Glutamatergic neuron (in vitro differentiated cells): ENCODE measurements at regions not wholly inside any gene's neighbourhood (a gene's known extent, or its start where the extent isn't known, plus 50 kb on each side); places are given as distances from the start of the nearest gene placed in this dataset.
"Not testable (repeated sequence)": the region's sequence is repeated elsewhere in the genome, so short reads cannot be mapped to it uniquely, and the experiment has no call there.

Experiments
- DNase-seq: peaks from one replicate; pipeline ENCODE4 v3.0.0; 2022
- H3K27ac Mint-ChIP-seq: one replicate; pipeline ENCODE4 v1.8.0; 2020; ENCODE audit warnings: mild to moderate bottlenecking, mixed read lengths, inconsistent platforms; ENCODE audit not compliant: unreplicated experiment
- H3K27me3 Mint-ChIP-seq: one replicate; pipeline ENCODE4 v1.8.0; 2020; ENCODE audit warnings: mild to moderate bottlenecking, moderate library complexity, mixed read lengths, inconsistent platforms; ENCODE audit not compliant: unreplicated experiment
- H3K36me3 Mint-ChIP-seq: one replicate; pipeline ENCODE4 v1.8.0; 2020; ENCODE audit warnings: mild to moderate bottlenecking, mixed read lengths, inconsistent platforms; ENCODE audit not compliant: unreplicated experiment
- H3K4me1 Mint-ChIP-seq: one replicate; pipeline ENCODE4 v1.8.0; 2020; ENCODE audit warnings: mild to moderate bottlenecking, low read depth, mixed read lengths, inconsistent platforms; ENCODE audit not compliant: unreplicated experiment
- H3K4me3 Mint-ChIP-seq: one replicate; pipeline ENCODE4 v1.8.0; 2020; ENCODE audit warnings: mild to moderate bottlenecking, mixed read lengths, inconsistent platforms; ENCODE audit not compliant: unreplicated experiment
- H3K9me3 Mint-ChIP-seq: one replicate; pipeline ENCODE4 v1.8.0; 2020; ENCODE audit warnings: mild to moderate bottlenecking, moderate library complexity, mixed read lengths, inconsistent platforms; ENCODE audit not compliant: unreplicated experiment
- TF ChIP-seq, protein P1 (sequence below): fragments of 200-600 bp; sonication (generic); IDR thresholded peaks from one replicate; pipeline ENCODE4 v1.5.0; 2021; ENCODE audit not compliant: partially characterized antibody, unreplicated experiment

DNA sequence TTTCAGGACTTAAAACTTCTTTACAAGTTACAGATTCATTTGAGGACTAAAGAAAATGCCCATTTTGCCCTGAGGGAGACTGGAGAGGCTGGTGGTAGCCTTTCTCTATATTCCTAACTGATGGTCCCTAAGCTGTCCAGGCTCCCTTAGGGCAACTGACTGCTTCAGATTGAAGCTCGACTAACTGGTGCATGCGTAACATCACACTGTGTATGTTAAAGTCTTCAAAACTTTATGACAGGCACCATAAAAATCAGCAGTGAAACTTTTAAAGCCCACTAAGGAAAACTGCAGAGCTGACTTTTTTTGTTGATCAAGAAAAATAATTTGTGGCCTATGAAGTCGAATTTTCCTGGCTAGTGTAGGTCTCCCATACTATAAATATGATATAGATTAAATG, 233.0 kb upstream of the RPS23 start:
- H3K27me3 Mint-ChIP-seq, result no peaks in the 10 kb centered on the region
- H3K9me3 Mint-ChIP-seq, result no peaks in the 10 kb centered on the region
- H3K36me3 Mint-ChIP-seq, result peaks cover 4% of the 10 kb centered on the region
- no peak overlapping the region for H3K27ac Mint-ChIP-seq
- H3K4me3 Mint-ChIP-seq, result no peak overlapping the region
- no peak for DNase-seq
- no peaks in the 10 kb centered on the region for H3K4me1 Mint-ChIP-seq
- TF ChIP-seq, protein P1, sequence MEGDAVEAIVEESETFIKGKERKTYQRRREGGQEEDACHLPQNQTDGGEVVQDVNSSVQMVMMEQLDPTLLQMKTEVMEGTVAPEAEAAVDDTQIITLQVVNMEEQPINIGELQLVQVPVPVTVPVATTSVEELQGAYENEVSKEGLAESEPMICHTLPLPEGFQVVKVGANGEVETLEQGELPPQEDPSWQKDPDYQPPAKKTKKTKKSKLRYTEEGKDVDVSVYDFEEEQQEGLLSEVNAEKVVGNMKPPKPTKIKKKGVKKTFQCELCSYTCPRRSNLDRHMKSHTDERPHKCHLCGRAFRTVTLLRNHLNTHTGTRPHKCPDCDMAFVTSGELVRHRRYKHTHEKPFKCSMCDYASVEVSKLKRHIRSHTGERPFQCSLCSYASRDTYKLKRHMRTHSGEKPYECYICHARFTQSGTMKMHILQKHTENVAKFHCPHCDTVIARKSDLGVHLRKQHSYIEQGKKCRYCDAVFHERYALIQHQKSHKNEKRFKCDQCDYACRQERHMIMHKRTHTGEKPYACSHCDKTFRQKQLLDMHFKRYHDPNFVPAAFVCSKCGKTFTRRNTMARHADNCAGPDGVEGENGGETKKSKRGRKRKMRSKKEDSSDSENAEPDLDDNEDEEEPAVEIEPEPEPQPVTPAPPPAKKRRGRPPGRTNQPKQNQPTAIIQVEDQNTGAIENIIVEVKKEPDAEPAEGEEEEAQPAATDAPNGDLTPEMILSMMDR, result no peak

DNA sequence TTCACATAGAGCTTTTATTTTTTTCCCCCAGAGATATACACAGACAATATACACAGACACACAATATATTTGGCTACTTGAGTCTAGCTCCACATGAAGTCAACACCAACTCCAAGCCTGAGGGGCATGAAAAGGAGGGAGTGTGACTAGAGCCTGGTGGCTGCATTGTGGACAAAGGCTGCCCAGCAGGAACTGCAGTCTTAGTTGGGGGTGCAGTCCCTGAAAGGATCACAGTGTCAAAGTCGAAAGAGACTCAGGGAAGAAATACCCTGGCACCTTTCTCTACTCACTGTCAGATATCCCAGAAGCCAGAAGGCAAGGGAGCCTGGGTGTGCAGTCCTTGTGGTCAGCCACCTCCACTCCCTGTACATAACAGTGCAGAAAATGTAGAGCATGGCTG, 231.6 kb upstream of the RPS23 start:
- no peaks in the 10 kb centered on the region for H3K27me3 Mint-ChIP-seq
- DNase-seq, result no peak
- H3K4me3 Mint-ChIP-seq, result no peak overlapping the region
- TF ChIP-seq, protein P1, result no peak
- no peaks in the 10 kb centered on the region for H3K9me3 Mint-ChIP-seq
- H3K36me3 Mint-ChIP-seq, result peaks cover 4% of the 10 kb centered on the region
- H3K27ac Mint-ChIP-seq, result no peak overlapping the region
- H3K4me1 Mint-ChIP-seq, result no peaks in the 10 kb centered on the region

DNA sequence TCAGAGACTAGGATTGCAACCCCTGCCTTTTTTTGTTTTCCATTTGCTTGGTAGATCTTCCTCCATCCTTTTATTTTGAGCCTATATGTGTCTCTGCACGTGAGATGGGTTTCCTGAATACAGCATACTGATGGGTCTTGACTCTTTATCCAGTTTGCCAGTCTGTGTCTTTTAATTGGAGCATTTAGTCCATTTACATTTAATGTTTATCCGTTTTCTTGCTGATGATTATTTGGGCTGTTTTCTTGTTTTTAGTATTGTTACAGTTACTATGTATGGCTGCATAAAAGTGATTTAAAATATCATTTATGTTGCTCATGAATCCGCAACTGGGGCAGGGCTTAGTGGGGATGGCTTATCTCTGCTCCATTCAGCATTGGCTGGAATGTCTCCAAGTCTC, 228.2 kb upstream of the RPS23 start:
- not testable (repeated sequence) for H3K27me3 Mint-ChIP-seq, H3K27ac Mint-ChIP-seq, DNase-seq, H3K4me3 Mint-ChIP-seq, H3K4me1 Mint-ChIP-seq, H3K36me3 Mint-ChIP-seq, H3K9me3 Mint-ChIP-seq

DNA sequence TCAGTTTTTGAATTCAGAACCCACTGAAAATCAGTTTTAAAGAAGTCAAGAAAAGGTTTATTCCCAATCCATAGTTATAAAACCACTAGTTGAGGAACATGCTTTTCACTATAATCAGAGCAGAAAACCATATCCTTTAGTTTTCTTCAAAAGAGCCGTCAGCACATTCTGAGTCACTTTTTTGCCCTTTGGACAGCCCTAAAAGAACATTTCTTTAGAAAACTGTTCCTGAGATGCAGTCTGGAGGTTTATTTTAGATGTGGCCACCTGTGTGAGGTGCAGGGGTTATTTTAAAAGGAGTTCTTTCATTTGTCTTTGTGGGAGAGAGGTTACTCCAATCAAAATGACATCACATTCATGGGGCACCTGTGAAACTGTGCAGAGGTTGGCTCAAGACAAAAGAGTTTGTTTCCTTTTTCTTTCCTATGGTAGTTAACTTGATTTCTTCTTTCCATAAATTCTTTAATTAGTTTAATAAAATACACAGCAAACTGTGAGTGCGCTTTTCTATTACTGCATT, 221.6 kb upstream of the RPS23 start:
- H3K9me3 Mint-ChIP-seq, result peaks cover 1% of the 10 kb centered on the region

DNA sequence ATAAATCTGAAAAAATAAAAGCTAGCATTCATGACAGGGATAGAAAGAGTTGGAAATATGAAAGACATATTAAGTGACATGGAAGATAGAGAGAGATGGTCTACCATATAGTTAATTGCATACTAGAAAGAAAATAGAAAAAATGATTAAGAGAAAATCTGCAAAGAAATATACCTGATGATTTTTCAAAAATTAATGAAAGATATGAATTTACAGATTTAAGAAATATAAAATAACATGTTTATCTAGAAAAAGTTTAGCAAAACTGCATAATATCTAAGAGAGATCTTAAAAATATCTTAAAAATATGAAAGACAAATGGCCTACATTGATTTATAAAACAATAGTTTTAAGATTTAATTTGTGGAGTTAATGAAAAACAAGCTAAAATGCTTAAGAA, 219.1 kb upstream of the RPS23 start:
- no peaks in the 10 kb centered on the region for H3K4me1 Mint-ChIP-seq
- no peaks in the 10 kb centered on the region for H3K9me3 Mint-ChIP-seq
- TF ChIP-seq, protein P1, result no peak
- H3K27ac Mint-ChIP-seq, result no peak overlapping the region
- H3K27me3 Mint-ChIP-seq, result peaks cover 1% of the 10 kb centered on the region
- DNase-seq, result no peak
- no peak overlapping the region for H3K4me3 Mint-ChIP-seq
- H3K36me3 Mint-ChIP-seq, result no peaks in the 10 kb centered on the region

More for the DNA sequence above, 221.6 kb upstream of the RPS23 start:
- TF ChIP-seq, protein P1, result no peak
- Mint-ChIP-seq H3K36me3 (no peaks in the 10 kb centered on the region), H3K4me1 (no peaks in the 10 kb centered on the region), H3K27me3 (peaks cover 1% of the 10 kb centered on the region), H3K27ac (no peak overlapping the region), H3K4me3 (no peak overlapping the region)
- DNase-seq, result no peak
